GM12874 (cell line): ENCODE measurements at regions not wholly inside any gene's neighbourhood (a gene's known extent, or its start where the extent isn't known, plus 50 kb on each side); places are given as distances from the start of the nearest gene placed in this dataset.

ENCODE experiments used
- CTCF ChIP-seq: IDR thresholded peaks from 2 replicates; pipeline ENCODE4 v1.5.1; 2011; ENCODE audit warnings: low read depth, mild to moderate bottlenecking, control low read depth, low read length, moderate library complexity; ENCODE audit not compliant: insufficient read depth

- no peak for TF ChIP-seq CTCF
Measured at GRCh38 chr4:175307326-175307725, 389.2 kb downstream of the ADAM29 start.

GRCh38 chr4:175308236-175308635 is 390.1 kb downstream of the ADAM29 start:
- TF ChIP-seq CTCF: no peak

- no peak for TF ChIP-seq CTCF
Measured at GRCh38 chr4:175309041-175309440, 390.9 kb downstream of the ADAM29 start.

GRCh38 chr4:175325230-175325629 is 407.1 kb downstream of the ADAM29 start:
- TF ChIP-seq CTCF: no peak

- TF ChIP-seq CTCF: no peak
Measured at GRCh38 chr4:175326796-175327195, 408.6 kb downstream of the ADAM29 start.

GRCh38 chr4:175330236-175330635 is 412.1 kb downstream of the ADAM29 start:
- no peak for TF ChIP-seq CTCF

GRCh38 chr4:175330652-175331051 is 412.5 kb downstream of the ADAM29 start:
- TF ChIP-seq CTCF: no peak

- TF ChIP-seq CTCF: no peak
Measured at GRCh38 chr4:175335331-175335730, 417.2 kb downstream of the ADAM29 start.
